AG10803 (cell line): ENCODE measurements at regions not wholly inside any gene's neighbourhood (a gene's known extent, or its start where the extent isn't known, plus 50 kb on each side); places are given as distances from the start of the nearest gene placed in this dataset.

Source experiments
- DNase-seq: peaks from one replicate; pipeline ENCODE4 v3.0.0; 2010; ENCODE audit warnings: low read depth
- H3K4me3 ChIP-seq: 2 replicates; pipeline ENCODE4 v1.5.1; 2011; ENCODE audit warnings: mild to moderate bottlenecking, low read length, control low read depth
- TF ChIP-seq, protein P1 (sequence below): conservative IDR thresholded peaks from 2 replicates; pipeline ENCODE4 v1.5.1; 2011; ENCODE audit warnings: mild to moderate bottlenecking, low read length, control low read depth, inconsistent platforms

DNA sequence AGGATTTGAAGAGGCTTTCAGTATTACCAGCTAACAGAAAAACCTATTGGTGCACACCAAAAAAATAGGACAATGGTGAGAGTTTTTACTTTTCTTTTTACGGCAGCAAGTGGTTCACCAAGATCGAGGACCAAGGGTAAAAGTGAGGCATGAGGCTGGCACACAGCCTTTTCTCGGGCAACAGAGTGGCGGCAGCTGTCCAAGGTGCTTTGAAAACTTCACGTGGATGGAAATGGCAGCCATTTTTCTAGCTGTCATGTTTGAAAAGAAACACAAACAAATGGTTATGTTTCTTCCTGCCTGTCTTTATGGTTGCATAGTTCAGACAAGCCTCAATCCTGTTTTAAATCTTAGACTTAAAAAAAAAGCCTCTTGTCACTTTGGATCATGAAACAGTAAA is 812.5 kb upstream of the CHAC2 start:
- TF ChIP-seq, protein P1, sequence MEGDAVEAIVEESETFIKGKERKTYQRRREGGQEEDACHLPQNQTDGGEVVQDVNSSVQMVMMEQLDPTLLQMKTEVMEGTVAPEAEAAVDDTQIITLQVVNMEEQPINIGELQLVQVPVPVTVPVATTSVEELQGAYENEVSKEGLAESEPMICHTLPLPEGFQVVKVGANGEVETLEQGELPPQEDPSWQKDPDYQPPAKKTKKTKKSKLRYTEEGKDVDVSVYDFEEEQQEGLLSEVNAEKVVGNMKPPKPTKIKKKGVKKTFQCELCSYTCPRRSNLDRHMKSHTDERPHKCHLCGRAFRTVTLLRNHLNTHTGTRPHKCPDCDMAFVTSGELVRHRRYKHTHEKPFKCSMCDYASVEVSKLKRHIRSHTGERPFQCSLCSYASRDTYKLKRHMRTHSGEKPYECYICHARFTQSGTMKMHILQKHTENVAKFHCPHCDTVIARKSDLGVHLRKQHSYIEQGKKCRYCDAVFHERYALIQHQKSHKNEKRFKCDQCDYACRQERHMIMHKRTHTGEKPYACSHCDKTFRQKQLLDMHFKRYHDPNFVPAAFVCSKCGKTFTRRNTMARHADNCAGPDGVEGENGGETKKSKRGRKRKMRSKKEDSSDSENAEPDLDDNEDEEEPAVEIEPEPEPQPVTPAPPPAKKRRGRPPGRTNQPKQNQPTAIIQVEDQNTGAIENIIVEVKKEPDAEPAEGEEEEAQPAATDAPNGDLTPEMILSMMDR = no peak
- no peak overlapping the region for H3K4me3 ChIP-seq
- DNase-seq = no peak

DNA sequence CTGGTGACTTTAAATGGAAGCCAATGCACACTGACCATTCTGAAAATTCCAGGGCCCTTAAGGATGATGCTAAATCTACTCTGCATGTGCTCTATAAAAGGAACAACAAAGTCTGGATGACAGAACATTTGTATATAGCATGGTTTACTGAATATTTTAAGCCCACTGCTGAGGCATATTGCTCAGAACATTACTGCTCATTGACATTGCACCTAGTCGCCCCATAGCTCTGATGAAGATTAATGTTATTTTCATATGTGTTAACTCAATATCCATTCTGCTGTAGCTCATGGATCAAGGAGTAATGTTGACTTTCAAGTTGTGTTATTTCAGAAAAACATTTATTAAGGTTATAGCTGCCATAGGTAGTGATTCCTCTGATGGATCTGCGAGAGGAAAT is 827.5 kb upstream of the CHAC2 start:
- H3K4me3 ChIP-seq = no peak overlapping the region
- TF ChIP-seq, protein P1 = no peak
- no peak for DNase-seq

DNA sequence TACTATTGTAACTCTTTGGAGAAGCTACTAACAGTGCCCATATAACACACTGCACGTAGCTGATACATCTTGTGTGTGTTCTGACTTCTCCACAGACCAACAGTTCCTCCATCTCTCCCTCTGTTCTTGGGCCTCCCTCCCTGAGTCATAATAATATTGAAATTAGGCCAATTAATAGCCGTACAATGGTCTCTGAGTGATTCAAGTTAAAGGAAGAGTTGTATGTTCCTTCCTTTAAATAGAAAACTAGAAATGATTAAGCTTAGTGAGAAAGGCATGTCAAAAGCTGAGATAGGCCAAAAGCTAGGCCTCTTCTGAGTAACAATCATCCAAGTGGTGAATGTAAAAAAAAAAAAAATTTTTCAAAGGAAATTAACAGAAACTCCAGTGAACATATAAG is 828.4 kb upstream of the CHAC2 start:
- H3K4me3 ChIP-seq = no peak overlapping the region
- TF ChIP-seq, protein P1 = no peak
- DNase-seq = no peak

DNA sequence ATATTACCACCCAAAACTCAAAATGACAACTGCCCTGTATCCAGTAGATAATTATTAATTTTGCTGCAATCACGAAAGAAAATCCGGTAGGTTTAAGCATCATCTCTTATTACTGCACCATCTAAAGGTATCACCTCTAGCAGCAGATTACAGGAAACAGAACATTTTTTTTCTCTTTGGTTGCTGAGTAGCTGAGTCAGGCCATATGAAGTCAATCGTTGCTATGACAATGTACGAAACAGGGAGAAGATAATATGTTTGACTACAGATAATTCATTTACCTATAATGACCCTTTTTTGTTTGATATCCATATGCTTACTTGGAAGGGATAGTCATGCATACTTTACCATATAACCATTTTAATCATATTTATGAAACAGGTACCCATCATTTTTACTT is 831.6 kb upstream of the CHAC2 start:
- no peak for DNase-seq
- no peak overlapping the region for H3K4me3 ChIP-seq
- TF ChIP-seq, protein P1 = no peak

DNA sequence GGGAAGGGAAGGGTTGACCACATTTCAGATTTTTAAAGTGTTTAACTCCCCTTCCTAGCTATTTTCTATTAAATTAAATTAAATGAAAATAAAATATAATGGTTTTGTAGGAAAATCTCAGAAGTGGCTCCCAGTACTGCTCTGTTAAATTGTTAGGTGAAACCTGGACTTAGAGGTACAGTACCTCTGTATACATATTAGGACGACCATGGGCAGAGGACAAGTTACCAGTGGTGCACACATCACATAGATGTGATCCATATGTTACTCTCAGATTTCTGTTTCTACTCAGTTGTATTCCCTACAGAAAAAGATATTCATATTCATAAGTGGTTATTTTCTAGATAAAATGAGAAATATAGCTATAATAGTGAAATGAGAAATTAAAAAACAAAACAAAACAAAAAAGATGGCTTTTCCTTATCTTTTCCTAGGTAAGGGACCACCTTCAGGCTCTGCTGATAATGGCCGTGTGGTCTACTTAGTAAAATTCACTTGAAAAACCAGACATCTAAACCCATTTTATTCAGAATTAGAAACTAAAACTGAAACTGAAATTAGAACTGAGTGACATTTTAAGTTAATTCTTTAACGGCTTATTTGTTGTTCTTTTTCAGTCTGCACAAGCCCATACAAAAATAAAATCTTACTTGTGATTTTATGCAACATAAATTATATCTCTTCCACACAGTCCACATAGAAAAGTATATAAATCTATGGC is 832.5 kb upstream of the CHAC2 start:
- no peak overlapping the region for H3K4me3 ChIP-seq
- TF ChIP-seq, protein P1 = no peak

DNA sequence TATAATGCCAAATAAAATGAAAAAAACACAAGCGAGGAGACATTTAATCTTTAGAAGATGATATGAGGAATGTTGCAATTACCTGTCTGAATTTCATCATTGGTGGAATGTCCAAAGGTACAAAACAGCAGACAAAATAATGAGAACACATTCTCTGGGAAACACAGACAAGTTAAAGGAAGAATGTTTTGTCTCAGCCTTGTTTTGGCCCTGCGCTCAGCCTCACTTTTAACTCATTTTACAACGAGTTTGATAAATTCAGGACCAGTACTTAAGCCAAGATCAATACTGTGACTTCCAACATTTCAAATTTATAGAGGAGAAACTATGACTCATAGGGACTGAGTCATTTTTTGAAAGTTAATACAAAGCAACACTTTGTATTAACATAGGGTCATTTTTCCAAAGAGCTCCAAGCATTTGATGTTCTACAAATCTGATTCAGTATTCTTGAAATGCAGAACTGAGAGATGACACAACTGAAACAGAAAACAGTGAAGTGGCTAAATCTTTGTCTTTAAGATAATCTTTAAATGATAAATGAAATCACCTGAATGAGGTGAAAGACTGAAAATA is 833.2 kb upstream of the CHAC2 start:
- no peak for DNase-seq
- TF ChIP-seq, protein P1 = no peak
- no peak overlapping the region for H3K4me3 ChIP-seq

More for the DNA sequence above, 832.5 kb upstream of the CHAC2 start:
- no peak for DNase-seq

DNA sequence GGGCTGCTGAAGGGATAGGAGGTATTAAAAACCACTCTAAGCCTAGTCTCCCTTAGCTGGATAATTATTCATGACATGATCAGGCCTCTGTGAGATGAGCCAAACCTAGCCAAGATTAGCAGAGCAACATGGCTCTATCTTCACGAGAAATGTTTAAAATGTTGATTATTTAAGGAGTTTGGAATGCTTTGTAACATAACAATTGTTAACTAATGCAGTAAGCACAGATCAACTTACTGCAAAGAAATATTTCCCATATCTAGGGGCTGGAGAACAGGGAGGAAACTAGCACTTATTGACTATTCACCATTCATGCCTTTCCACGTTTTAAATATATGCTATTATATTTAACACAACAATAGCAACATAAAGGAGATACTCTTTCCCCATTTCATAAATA is 833.7 kb upstream of the CHAC2 start:
- DNase-seq = no peak
- TF ChIP-seq, protein P1 = no peak

More for the DNA sequence above, 833.7 kb upstream of the CHAC2 start:
- no peak overlapping the region for H3K4me3 ChIP-seq
